Right lobe of liver (tissue), 6 donors: ENCODE measurements at regions not wholly inside any gene's neighbourhood (a gene's known extent, or its start where the extent isn't known, plus 50 kb on each side); places are given as distances from the start of the nearest gene placed in this dataset.

ENCODE experiments used
- ATAC-seq, 4 donors: fragments of 200-7000 bp; cut with Tn5 transposase; one replicate each; pipeline ENCODE4 v1.9.1; 2020; ENCODE audit warnings: mild to moderate bottlenecking in 4 of 4, moderate library complexity in 4 of 4
- DNase-seq, 3 donors: peaks; one replicate each; pipeline ENCODE4 v3.0.0-alpha.2; 2020
- H3K27ac ChIP-seq, 3 donors: fragments of 200-600 bp; one replicate each; pipeline ENCODE4 v1.8.0; 2022
- H3K27me3 ChIP-seq, 2 donors: fragments of 200-600 bp; one replicate each; pipeline ENCODE4 v1.8.0; 2022
- H3K36me3 ChIP-seq, 4 donors: fragments of 200-600 bp; sonication (generic) in 1 of 4; one replicate each; pipeline versions ENCODE4 v1.5.1 to v1.8.0; 2017 to 2022; ENCODE audit warnings: control low read depth in 1 of 4
- H3K4me1 ChIP-seq, 4 donors: fragments of 200-600 bp; sonication (generic) in 1 of 4; one replicate each; pipeline versions ENCODE4 v1.5.1 to v1.8.0; 2017 to 2022; ENCODE audit warnings: control low read depth in 1 of 4
- H3K4me3 ChIP-seq, 3 donors: fragments of 200-600 bp; one replicate each; pipeline ENCODE4 v1.8.0; 2022
- H3K9me3 ChIP-seq, 4 donors: fragments of 200-600 bp; sonication (generic) in 1 of 4; one replicate each; pipeline versions ENCODE4 v1.5.1 to v1.8.0; 2017 to 2022; ENCODE audit warnings: control low read depth in 1 of 4
- CTCF ChIP-seq, 4 donors: fragments of 200-600 bp in 3 of 4; fragments of 450-650 bp in 1 of 4; IDR thresholded peaks; one replicate each; pipeline versions ENCODE4 v1.5.1 to v1.8.0; 2016 to 2022; ENCODE audit warnings: antibody characterized with exemption in 4 of 4, mild to moderate bottlenecking in 2 of 4
- POLR2A ChIP-seq: fragments of 450-650 bp; IDR thresholded peaks from one replicate; pipeline ENCODE4 v1.6.1; 2017; ENCODE audit warnings: antibody characterized with exemption, mild to moderate bottlenecking
- WGBS: methylation state at CpG from one replicate; pipeline ENCODE4 v1.1.6; 2018; ENCODE audit warnings: low coverage, low lambda C conversion rate; ENCODE audit not compliant: insufficient coverage; ENCODE audit errors: missing lambda C conversion rate; 5-methylcytosine and 5-hydroxymethylcytosine counted together
- intact Hi-C, 2 donors: fragments of 100-400 bp; cut with DNase I; formaldehyde crosslinking; loops; one replicate each; pipeline versions ENCODE4 v1.11.2 to v1.14.1; 2022
- donor health status: DM: no; HTN: yes; CAD: no.
- donor health status: DM: no; HTN: no; CAD: no.
- donor health status: DM: no; HTN: no; CAD: no.
- donor health status: DM: no; HTN: yes; CAD: no.
- donor health status: DM: no; HTN: yes; CAD: no.

GRCh38 chr18:26710470-26711096 is 154.9 kb downstream of the AQP4 start:
- Histone ChIP-seq H3K4me1 (peaks cover 0 to 4% (median 0%) of the 10 kb centered on the region in 4 donors), H3K27me3 (no peaks in the 10 kb centered on the region), H3K4me3 (no peak overlapping the region), H3K27ac (no peak overlapping the region), H3K9me3 (no peaks in the 10 kb centered on the region), H3K36me3 (no peaks in the 10 kb centered on the region)
- DNase-seq (no peak), ATAC-seq (no peak)
- intact Hi-C loops, result no loop called here
- TF ChIP-seq POLR2A (no peak), CTCF (IDR thresholded peaks at IDR 0.05) (no peak)
- 39% methylated on average over 4 of the region's 4 CpGs for WGBS

GRCh38 chr18:26709897-26710296 is 155.6 kb downstream of the AQP4 start:
- TF ChIP-seq CTCF (IDR thresholded peaks at IDR 0.05) (no peak), POLR2A (no peak)
- Histone ChIP-seq H3K4me3 (no peak overlapping the region), H3K27me3 (no peaks in the 10 kb centered on the region), H3K27ac (no peak overlapping the region), H3K36me3 (no peaks in the 10 kb centered on the region), H3K4me1 (peaks cover 0 to 4% (median 0%) of the 10 kb centered on the region in 4 donors), H3K9me3 (no peaks in the 10 kb centered on the region)
- intact Hi-C loops, result no loop called here
- DNase-seq, result no peak
- peak; percentile 60 to 67 (median 62) for ATAC-seq
- 29% methylated on average over 1 of the region's 1 CpG for WGBS

GRCh38 chr18:26708806-26709716 is 156.4 kb downstream of the AQP4 start:
- no peak overlapping the region for H3K27ac ChIP-seq
- no peaks in the 10 kb centered on the region for H3K36me3 ChIP-seq
- peaks cover 0 to 4% (median 0%) of the 10 kb centered on the region in 4 donors for H3K4me1 ChIP-seq
- ATAC-seq (no peak), DNase-seq (no peak)
- no peaks in the 10 kb centered on the region for H3K27me3 ChIP-seq
- WGBS, result 74% methylated on average over 5 of the region's 7 CpGs
- TF ChIP-seq CTCF (IDR thresholded peaks at IDR 0.05) (no peak), POLR2A (no peak)
- intact Hi-C loops, result no loop called here
- H3K9me3 ChIP-seq, result no peaks in the 10 kb centered on the region
- no peak overlapping the region for H3K4me3 ChIP-seq

GRCh38 chr18:26706911-26707351 is 158.6 kb downstream of the AQP4 start:
- no peak for TF ChIP-seq POLR2A
- TF ChIP-seq CTCF (IDR thresholded peaks at IDR 0.05), result no peak
- DNase-seq (no peak), ATAC-seq (peak in 1 of 4 donors; percentile 42)
- Histone ChIP-seq H3K4me1 (peaks cover 0 to 4% (median 0%) of the 10 kb centered on the region in 4 donors), H3K27me3 (no peaks in the 10 kb centered on the region), H3K36me3 (no peaks in the 10 kb centered on the region), H3K9me3 (no peaks in the 10 kb centered on the region), H3K4me3 (no peak overlapping the region), H3K27ac (no peak overlapping the region)
- WGBS, result 39% methylated on average over 9 of the region's 10 CpGs
- intact Hi-C loops, result no loop called here
